GM23248 (cell line): ENCODE measurements at regions not wholly inside any gene's neighbourhood (a gene's known extent, or its start where the extent isn't known, plus 50 kb on each side); places are given as distances from the start of the nearest gene placed in this dataset.

ENCODE experiments used
- EZH2 ChIP-seq: fragments of 200-600 bp; sonication (generic); IDR thresholded peaks from 2 replicates; pipeline ENCODE4 v1.6.1; 2018; ENCODE audit warnings: antibody characterized with exemption, mild to moderate bottlenecking; ENCODE audit not compliant: insufficient read depth, poor library complexity, severe bottlenecking
- EZH2phosphoT487 ChIP-seq: fragments of 200-600 bp; sonication (generic); IDR thresholded peaks from 2 replicates; pipeline ENCODE4 v1.6.1; 2018; ENCODE audit warnings: antibody characterized with exemption, moderate library complexity, mild to moderate bottlenecking, low read depth; ENCODE audit not compliant: insufficient read depth

GRCh38 chr16:86302421-86303109 lies 207.8 kb upstream of the FOXF1 start:
- TF ChIP-seq EZH2phosphoT487 (no peak), EZH2 (no peak)
